Mucosa of descending colon (tissue), 3 donors: ENCODE measurements at regions not wholly inside any gene's neighbourhood (a gene's known extent, or its start where the extent isn't known, plus 50 kb on each side); places are given as distances from the start of the nearest gene placed in this dataset.
"Not testable (repeated sequence)": the region's sequence is repeated elsewhere in the genome, so short reads cannot be mapped to it uniquely, and the experiment has no call there.

Experiments
- ATAC-seq: fragments of 200-7000 bp; cut with Tn5 transposase; one replicate; pipeline ENCODE4 v1.9.1; 2020; ENCODE audit warnings: mild to moderate bottlenecking, moderate library complexity
- DNase-seq, 3 donors: peaks; one replicate each; pipeline ENCODE4 v3.0.0-alpha.2; 2020
- H3K36me3 ChIP-seq: fragments of 200-600 bp; one replicate; pipeline ENCODE4 v1.8.0; 2021; ENCODE audit warnings: low read depth, mild to moderate bottlenecking
- H3K4me1 ChIP-seq: fragments of 200-600 bp; one replicate; pipeline ENCODE4 v1.8.0; 2021; ENCODE audit warnings: low read depth, mild to moderate bottlenecking
- H3K4me3 ChIP-seq: fragments of 200-600 bp; one replicate; pipeline ENCODE4 v1.8.0; 2021; ENCODE audit warnings: mild to moderate bottlenecking
- H3K9me3 ChIP-seq: fragments of 200-600 bp; one replicate; pipeline ENCODE4 v1.8.0; 2021; ENCODE audit warnings: mild to moderate bottlenecking
- CTCF ChIP-seq: fragments of 200-600 bp; IDR thresholded peaks from one replicate; pipeline ENCODE4 v1.8.0; 2022; ENCODE audit warnings: antibody characterized with exemption, mild to moderate bottlenecking
- intact Hi-C, 2 donors: fragments of 100-400 bp; cut with DNase I in 1 of 2; cut with micrococcal nuclease in 1 of 2; formaldehyde crosslinking; loops; one replicate each; pipeline versions ENCODE4 v1.11.0 to v1.11.1; 2022; cut with DNase I, micrococcal nuclease
- donor health status: DM: no; HTN: no; CAD: no; lungs with moderate emphysema.
- donor health status: DM: no; HTN: no; CAD: no.
- donor health status: DM: no; HTN: yes; CAD: no.

GRCh38 chr16:22635357-22635761, 124.7 kb downstream of the NPIPB5 start:
- ATAC-seq (no peak), DNase-seq (no peak)
- intact Hi-C loops: no loop called here
- TF ChIP-seq CTCF: no peak
- H3K9me3 ChIP-seq: no peaks in the 10 kb centered on the region
- no peak overlapping the region for H3K4me3 ChIP-seq
- H3K4me1 ChIP-seq: no peaks in the 10 kb centered on the region
- no peaks in the 10 kb centered on the region for H3K36me3 ChIP-seq

- no peak overlapping the region for H3K4me3 ChIP-seq
- ATAC-seq: no peak
- H3K36me3 ChIP-seq: no peaks in the 10 kb centered on the region
- no peaks in the 10 kb centered on the region for H3K9me3 ChIP-seq
- no peaks in the 10 kb centered on the region for H3K4me1 ChIP-seq
- DNase-seq: no peak
- TF ChIP-seq CTCF: no peak
- intact Hi-C loops: no loop called here
These were observed 125.1 kb downstream of the NPIPB5 start for GRCh38 chr16:22635801-22636200.

- no peak for TF ChIP-seq CTCF
- Histone ChIP-seq H3K4me1 (no peaks in the 10 kb centered on the region), H3K4me3 (no peak overlapping the region), H3K36me3 (no peaks in the 10 kb centered on the region), H3K9me3 (no peaks in the 10 kb centered on the region)
- ATAC-seq (no peak), DNase-seq (no peak)
- intact Hi-C loops: no loop called here
These were observed 127.9 kb downstream of the NPIPB5 start for GRCh38 chr16:22638393-22639206.

- DNase-seq: peak in 1 of 3 donors; percentile 22
- intact Hi-C loops: no loop called here
- ATAC-seq: no peak
These were observed 130.5 kb downstream of the NPIPB5 start for GRCh38 chr16:22641131-22641628.

GRCh38 chr16:22642416-22643088, 131.9 kb downstream of the NPIPB5 start:
- H3K36me3 ChIP-seq: no peaks in the 10 kb centered on the region
- no peaks in the 10 kb centered on the region for H3K4me1 ChIP-seq
- no peak overlapping the region for H3K4me3 ChIP-seq
- ATAC-seq (no peak), DNase-seq (no peak)
- no peaks in the 10 kb centered on the region for H3K9me3 ChIP-seq
- no peak for TF ChIP-seq CTCF
- intact Hi-C loops: no loop called here

More at GRCh38 chr16:22641131-22641628, 130.5 kb downstream of the NPIPB5 start:
- no peaks in the 10 kb centered on the region for H3K36me3 ChIP-seq
- H3K4me1 ChIP-seq: no peaks in the 10 kb centered on the region
- H3K9me3 ChIP-seq: no peaks in the 10 kb centered on the region
- no peak overlapping the region for H3K4me3 ChIP-seq
- TF ChIP-seq CTCF: no peak

- H3K9me3 ChIP-seq, intact Hi-C loops, ATAC-seq, H3K4me3 ChIP-seq, H3K4me1 ChIP-seq, DNase-seq, H3K36me3 ChIP-seq: not testable (repeated sequence)
These were observed 132.5 kb downstream of the NPIPB5 start for GRCh38 chr16:22643203-22643602.
